ENCODE measurements at regions not wholly inside any gene's neighbourhood (a gene's known extent, or its start where the extent isn't known, plus 50 kb on each side); places are given as distances from the start of the nearest gene placed in this dataset.

GRCh38 chr11:116656011-116656410 is 116.8 kb downstream of the BUD13 start:
- Mint-ChIP-seq H3K4me1 (ENCODE audit: unreplicated experiment) (no peaks in the 10 kb centered on the region), H3K9me3 (ENCODE audit: unreplicated experiment) (no peaks in the 10 kb centered on the region), H3K36me3 (ENCODE audit: unreplicated experiment) (no peaks in the 10 kb centered on the region), H3K4me3 (ENCODE audit: unreplicated experiment) (no peak overlapping the region), H3K27me3 (ENCODE audit: unreplicated experiment) (no peaks in the 10 kb centered on the region), H3K27ac (ENCODE audit: unreplicated experiment) (no peak overlapping the region)
- TF ChIP-seq CTCF (IDR thresholded peaks at IDR 0.05), result no peak
- DNase-seq (ENCODE audit: extremely low spot score, unreplicated experiment), result no peak

DNA sequence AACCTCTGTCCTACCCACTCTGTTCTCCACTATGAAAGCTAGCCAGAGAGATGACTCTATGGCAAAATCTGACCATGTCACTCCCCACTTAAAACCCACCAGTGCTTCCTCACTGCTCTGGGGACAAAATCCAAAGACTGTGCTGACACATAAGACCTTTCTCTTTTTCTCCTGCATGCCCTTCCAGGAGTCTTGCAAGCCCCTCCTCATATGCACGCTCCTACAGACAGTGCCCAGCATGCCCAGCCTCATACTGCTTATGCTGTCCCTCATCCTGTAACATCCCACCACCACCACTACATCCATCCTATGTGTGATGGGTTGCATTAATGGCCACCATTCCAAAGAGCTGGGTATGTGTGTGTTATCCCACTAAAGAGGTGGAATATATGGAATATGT is 118.3 kb downstream of the BUD13 start:
- no peak for TF ChIP-seq CTCF (IDR thresholded peaks at IDR 0.05)
- no peaks in the 10 kb centered on the region for H3K4me1 Mint-ChIP-seq (ENCODE audit: unreplicated experiment)
- no peaks in the 10 kb centered on the region for H3K9me3 Mint-ChIP-seq (ENCODE audit: unreplicated experiment)
- H3K36me3 Mint-ChIP-seq (ENCODE audit: unreplicated experiment), result no peaks in the 10 kb centered on the region
- no peak overlapping the region for H3K4me3 Mint-ChIP-seq (ENCODE audit: unreplicated experiment)
- H3K27me3 Mint-ChIP-seq (ENCODE audit: unreplicated experiment), result no peaks in the 10 kb centered on the region
- no peak for DNase-seq (ENCODE audit: extremely low spot score, unreplicated experiment)
- no peak overlapping the region for H3K27ac Mint-ChIP-seq (ENCODE audit: unreplicated experiment)

DNA sequence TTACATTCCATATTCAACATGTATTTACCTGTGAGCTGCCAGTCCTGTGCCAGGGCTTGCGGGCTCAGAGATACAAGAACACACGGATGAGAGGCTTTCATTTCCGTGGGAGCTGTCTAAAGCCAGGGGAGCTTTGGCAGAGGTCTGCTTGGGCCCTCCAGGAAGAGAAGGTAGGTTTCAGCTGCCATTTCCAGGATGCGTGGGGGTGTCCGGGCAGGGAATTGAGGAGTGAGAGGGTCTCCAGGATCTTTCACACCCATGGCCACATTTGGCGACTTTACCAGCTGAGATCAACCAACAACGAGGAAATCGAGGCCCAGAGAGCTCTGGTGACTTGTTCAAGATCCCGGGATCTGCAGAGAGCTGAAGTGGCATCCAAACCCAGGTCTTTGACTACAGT is 119.6 kb downstream of the BUD13 start:
- H3K36me3 Mint-ChIP-seq (ENCODE audit: unreplicated experiment), result no peaks in the 10 kb centered on the region
- no peaks in the 10 kb centered on the region for H3K4me1 Mint-ChIP-seq (ENCODE audit: unreplicated experiment)
- no peaks in the 10 kb centered on the region for H3K27me3 Mint-ChIP-seq (ENCODE audit: unreplicated experiment)
- DNase-seq (ENCODE audit: extremely low spot score, unreplicated experiment), result no peak
- H3K4me3 Mint-ChIP-seq (ENCODE audit: unreplicated experiment), result no peak overlapping the region
- H3K9me3 Mint-ChIP-seq (ENCODE audit: unreplicated experiment), result no peaks in the 10 kb centered on the region
- H3K27ac Mint-ChIP-seq (ENCODE audit: unreplicated experiment), result no peak overlapping the region
- no peak for TF ChIP-seq CTCF (IDR thresholded peaks at IDR 0.05)

DNA sequence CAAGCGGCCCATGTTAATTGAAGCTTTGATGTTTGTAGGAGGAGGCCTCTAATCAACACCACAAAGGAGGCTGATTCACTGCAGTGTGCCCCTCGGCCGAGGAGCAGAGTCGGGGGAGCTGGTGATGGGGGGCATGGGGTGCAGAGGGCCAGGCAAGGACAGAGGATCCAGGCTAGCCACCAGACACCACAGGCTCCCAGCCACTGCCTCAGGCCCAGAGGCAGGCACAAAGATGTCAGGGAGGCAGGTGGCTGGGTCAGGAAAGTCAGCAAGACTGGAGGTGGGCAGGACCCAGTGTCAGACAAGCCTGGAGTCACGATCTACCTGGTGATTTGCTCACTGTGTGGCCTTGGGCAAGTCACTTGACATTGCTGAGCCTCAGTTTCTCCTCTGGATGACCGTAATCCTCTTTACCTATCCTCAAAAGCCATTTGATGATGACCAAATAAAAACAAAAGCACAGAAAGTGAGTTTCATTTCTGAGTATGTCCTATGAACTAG is 121.0 kb downstream of the BUD13 start:
- H3K9me3 Mint-ChIP-seq (ENCODE audit: unreplicated experiment), result no peaks in the 10 kb centered on the region
- no peak overlapping the region for H3K4me3 Mint-ChIP-seq (ENCODE audit: unreplicated experiment)
- no peaks in the 10 kb centered on the region for H3K4me1 Mint-ChIP-seq (ENCODE audit: unreplicated experiment)
- DNase-seq (ENCODE audit: extremely low spot score, unreplicated experiment), result no peak
- H3K36me3 Mint-ChIP-seq (ENCODE audit: unreplicated experiment), result no peaks in the 10 kb centered on the region
- no peak for TF ChIP-seq CTCF (IDR thresholded peaks at IDR 0.05)
- no peaks in the 10 kb centered on the region for H3K27me3 Mint-ChIP-seq (ENCODE audit: unreplicated experiment)
- H3K27ac Mint-ChIP-seq (ENCODE audit: unreplicated experiment), result no peak overlapping the region

DNA sequence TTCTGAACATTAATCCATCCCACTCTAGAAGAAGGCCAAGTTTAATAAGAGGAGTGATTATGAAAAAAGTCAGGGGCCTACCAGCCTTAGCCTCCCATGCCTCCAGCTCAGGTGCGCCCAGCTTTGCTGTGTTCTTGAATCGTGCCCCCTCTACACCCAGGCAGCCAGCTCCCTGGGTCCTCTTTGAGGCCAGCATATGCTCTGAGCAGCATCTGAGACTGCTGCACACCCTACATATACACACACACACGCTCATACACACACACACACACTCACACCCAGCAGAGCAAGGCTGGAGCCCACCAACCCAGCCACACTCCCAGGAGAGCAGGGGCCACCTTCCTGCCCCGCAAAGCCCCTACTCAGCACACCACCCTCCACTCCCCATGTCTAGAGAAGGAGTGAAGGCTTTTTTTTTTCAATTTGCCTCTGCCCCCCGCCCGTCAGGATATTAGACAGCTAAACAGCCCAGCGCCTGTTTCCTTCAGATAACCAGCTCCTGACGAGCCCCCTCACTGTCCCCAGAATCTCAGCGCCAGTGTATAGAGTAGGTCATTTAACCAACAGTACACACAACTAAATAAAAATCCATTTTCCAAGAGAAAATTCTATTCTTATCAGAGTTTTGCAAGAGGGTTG is 121.6 kb downstream of the BUD13 start:
- Mint-ChIP-seq H3K9me3 (ENCODE audit: unreplicated experiment) (no peaks in the 10 kb centered on the region), H3K27me3 (ENCODE audit: unreplicated experiment) (no peaks in the 10 kb centered on the region), H3K4me3 (ENCODE audit: unreplicated experiment) (no peak overlapping the region), H3K27ac (ENCODE audit: unreplicated experiment) (no peak overlapping the region), H3K36me3 (ENCODE audit: unreplicated experiment) (no peaks in the 10 kb centered on the region), H3K4me1 (ENCODE audit: unreplicated experiment) (no peaks in the 10 kb centered on the region)
- TF ChIP-seq CTCF (IDR thresholded peaks at IDR 0.05), result no peak
- no peak for DNase-seq (ENCODE audit: extremely low spot score, unreplicated experiment)
